22Rv1 (cell line): ENCODE measurements at regions not wholly inside any gene's neighbourhood (a gene's known extent, or its start where the extent isn't known, plus 50 kb on each side); places are given as distances from the start of the nearest gene placed in this dataset.

Source experiments
- ZFX ChIP-seq: fragments of 450-650 bp; IDR thresholded peaks from 2 replicates; pipeline ENCODE4 v1.6.1; 2017; ENCODE audit warnings: antibody characterized with exemption, borderline replicate concordance
- TF ChIP-seq, protein P1 (sequence below): fragments of 450-650 bp; IDR thresholded peaks from 2 replicates; pipeline ENCODE4 v1.5.1; 2017; ENCODE audit warnings: mild to moderate bottlenecking

- TF ChIP-seq, protein P1, sequence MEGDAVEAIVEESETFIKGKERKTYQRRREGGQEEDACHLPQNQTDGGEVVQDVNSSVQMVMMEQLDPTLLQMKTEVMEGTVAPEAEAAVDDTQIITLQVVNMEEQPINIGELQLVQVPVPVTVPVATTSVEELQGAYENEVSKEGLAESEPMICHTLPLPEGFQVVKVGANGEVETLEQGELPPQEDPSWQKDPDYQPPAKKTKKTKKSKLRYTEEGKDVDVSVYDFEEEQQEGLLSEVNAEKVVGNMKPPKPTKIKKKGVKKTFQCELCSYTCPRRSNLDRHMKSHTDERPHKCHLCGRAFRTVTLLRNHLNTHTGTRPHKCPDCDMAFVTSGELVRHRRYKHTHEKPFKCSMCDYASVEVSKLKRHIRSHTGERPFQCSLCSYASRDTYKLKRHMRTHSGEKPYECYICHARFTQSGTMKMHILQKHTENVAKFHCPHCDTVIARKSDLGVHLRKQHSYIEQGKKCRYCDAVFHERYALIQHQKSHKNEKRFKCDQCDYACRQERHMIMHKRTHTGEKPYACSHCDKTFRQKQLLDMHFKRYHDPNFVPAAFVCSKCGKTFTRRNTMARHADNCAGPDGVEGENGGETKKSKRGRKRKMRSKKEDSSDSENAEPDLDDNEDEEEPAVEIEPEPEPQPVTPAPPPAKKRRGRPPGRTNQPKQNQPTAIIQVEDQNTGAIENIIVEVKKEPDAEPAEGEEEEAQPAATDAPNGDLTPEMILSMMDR: no peak
- no peak for TF ChIP-seq ZFX
Measured at GRCh38 chr10:108608860-108609259, 1314.5 kb downstream of the XPNPEP1 start.
